HepG2 (cell line): ENCODE measurements at regions not wholly inside any gene's neighbourhood (a gene's known extent, or its start where the extent isn't known, plus 50 kb on each side); places are given as distances from the start of the nearest gene placed in this dataset.

Experiments used
- ATAC-seq: fragments of 200-7000 bp; cut with Tn5 transposase; 3 replicates; pipeline ENCODE4 v1.9.1; 2020; ENCODE audit warnings: mild to moderate bottlenecking, moderate library complexity
- BruUV-seq: library from RNA; stranded (reverse); fragments of 400-500 nt; replicated peaks from 2 replicates; lab custom pipeline; 2021; lab: Mats Ljungman, UMichigan
- CTCF ChIA-PET: fragments of 300-600 bp; formaldehyde crosslinking; extraction: SDS; loops from one replicate; lab custom pipeline; 2021; ENCODE audit warnings: low total read pairs, inconsistent platforms, low intra/inter-chr PET ratio; lab: Yijun Ruan, JAX
- POLR2A ChIA-PET: fragments of 350-600 bp; sonication (Branson Sonifier 250); formaldehyde crosslinking; loops from one replicate; lab custom pipeline; 2020; ENCODE audit warnings: antibody characterized with exemption, inconsistent platforms; lab: Yijun Ruan, JAX
- DNase-seq: peaks from one replicate; pipeline ENCODE4 v3.0.0-alpha.2; 2015; ENCODE audit warnings: low spot score
- FAIRE-seq: peaks from 3 replicates; lab custom pipeline; 2011; peaks lifted over from hg19 to GRCh38; lab: Jason Lieb, UNC
- H2AFZ ChIP-seq: one replicate; pipeline ENCODE4 v1.6.1; 2011; ENCODE audit warnings: low read length, inconsistent platforms
- H3K27ac ChIP-seq: fragments of 300-600 bp; 3 replicates; pipeline ENCODE4 v1.8.0; 2011; ENCODE audit warnings: mixed run types, mild to moderate bottlenecking, mixed read lengths, low read length, inconsistent platforms; ENCODE audit not compliant: insufficient read depth; ENCODE audit errors: extremely low read length
- H3K27me3 ChIP-seq, 2 experiments: fragments of 200-600 bp in 1 of 2; 2 replicates in 1 of 2; 3 replicates in 1 of 2; pipeline versions ENCODE4 v1.6.0 to v1.8.0; 2011; ENCODE audit warnings: low read length in 2 of 2, mild to moderate bottlenecking in 2 of 2, moderate library complexity in 2 of 2, inconsistent platforms in 1 of 2; ENCODE audit not compliant: insufficient read depth in 2 of 2, control insufficient read depth in 1 of 2
- H3K36me3 ChIP-seq, 2 experiments: fragments of 200-600 bp in 1 of 2; replicated peaks in 1 of 2; 2 replicates in 1 of 2; 3 replicates in 1 of 2; pipeline versions ENCODE4 v1.5.1 to v1.8.0; 2011; ENCODE audit warnings: low read length in 2 of 2, inconsistent platforms in 1 of 2; ENCODE audit not compliant: insufficient read depth in 2 of 2, control insufficient read depth in 1 of 2
- H3K4me1 ChIP-seq: 2 replicates; pipeline ENCODE4 v1.5.1; 2012; ENCODE audit warnings: low read length, inconsistent platforms; ENCODE audit not compliant: insufficient read depth
- H3K4me2 ChIP-seq: 2 replicates; pipeline ENCODE4 v1.6.0; 2011; ENCODE audit warnings: low read depth, low read length, inconsistent platforms
- H3K4me3 ChIP-seq, 3 experiments: fragments of 200-600 bp in 1 of 3; sonication (generic), shearing (Covaris generic) in 1 of 3; replicated peaks in 1 of 3; 2 replicates each; pipeline ENCODE4 v1.5.1; 2011 to 2016; ENCODE audit warnings: low read length in 3 of 3, inconsistent platforms in 2 of 3, low read depth in 2 of 3, mild to moderate bottlenecking in 2 of 3, control low read depth in 1 of 3, mixed read lengths in 1 of 3; ENCODE audit not compliant: insufficient read depth in 1 of 3
- H3K79me2 ChIP-seq: one replicate; pipeline ENCODE4 v1.6.1; 2011; ENCODE audit warnings: low read length, inconsistent platforms; ENCODE audit not compliant: insufficient read depth
- H3K9ac ChIP-seq: 2 replicates; pipeline ENCODE4 v1.6.0; 2011; ENCODE audit warnings: mild to moderate bottlenecking, low read depth, low read length, inconsistent platforms; ENCODE audit not compliant: insufficient read depth
- H3K9me3 ChIP-seq: 2 replicates; pipeline ENCODE4 v1.5.1; 2012; ENCODE audit warnings: mild to moderate bottlenecking, low read length
- H4K20me1 ChIP-seq: 2 replicates; pipeline ENCODE4 v1.6.0; 2011; ENCODE audit warnings: inconsistent platforms, mild to moderate bottlenecking, low read length, moderate library complexity; ENCODE audit not compliant: insufficient read depth
- CC2D1A ChIP-seq: sonication (generic); formaldehyde crosslinking; IDR thresholded peaks from 2 replicates; pipeline ENCODE4 v1.8.1; 2023; ENCODE audit warnings: mild to moderate bottlenecking, missing genetic modification reagents
- KLF13 ChIP-seq: sonication (generic); formaldehyde crosslinking; IDR thresholded peaks from 2 replicates; pipeline ENCODE4 v1.4.0; 2020; ENCODE audit warnings: mild to moderate bottlenecking, missing genetic modification reagents
- LCORL ChIP-seq, 2 experiments: fragments of 450-650 bp in 1 of 2; sonication (generic) in 1 of 2; formaldehyde crosslinking in 1 of 2; IDR thresholded peaks; 2 replicates each; pipeline versions ENCODE4 v1.5.0 to v1.6.1; 2017 to 2020; ENCODE audit warnings: antibody characterized with exemption in 1 of 2, missing genetic modification reagents in 1 of 2
- PPARG ChIP-seq: conservative IDR thresholded peaks from 2 replicates; pipeline ENCODE4 v1.6.1; 2016; ENCODE audit warnings: missing biosample characterization, missing genetic modification reagents
- SOX13 ChIP-seq, 3 experiments: fragments of 450-650 bp in 1 of 3; sonication (generic) in 1 of 3; formaldehyde crosslinking in 1 of 3; IDR thresholded peaks in 2 of 3; conservative IDR thresholded peaks in 1 of 3; 2 replicates each; pipeline versions ENCODE4 v1.5.0 to v1.6.1; 2016 to 2020; ENCODE audit warnings: antibody characterized with exemption in 1 of 3, mild to moderate bottlenecking in 1 of 3, missing compliant biosample characterization in 1 of 3, missing genetic modification reagents in 1 of 3, moderate library complexity in 1 of 3
- ZHX2 ChIP-seq, 2 experiments: sonication (generic) in 1 of 2; formaldehyde crosslinking in 1 of 2; IDR thresholded peaks; 2 replicates each; pipeline versions ENCODE4 v1.6.1 to v1.9.0; 2014 to 2022; ENCODE audit warnings: antibody characterized with exemption in 1 of 2, borderline replicate concordance in 1 of 2, inconsistent platforms in 1 of 2, low read depth in 1 of 2, missing genetic modification reagents in 1 of 2
- in situ Hi-C: cut with HindIII; loops from 2 replicates; pipeline ENCODE4 v1.10.0; 2017; ENCODE audit warnings: low pct_unique_long_range_greater_than_20kb; ENCODE audit not compliant: extremely low pct_ligation_motif_present
- intact Hi-C: fragments of 100-400 bp; cut with micrococcal nuclease; formaldehyde crosslinking; loops from one replicate; pipeline ENCODE4 v1.10.0; 2022; ENCODE audit not compliant: unreplicated experiment
- TF ChIP-seq, protein P1 (sequence below): sonication (generic); formaldehyde crosslinking; IDR thresholded peaks from 2 replicates; pipeline ENCODE4 v1.4.0; 2020; ENCODE audit warnings: mild to moderate bottlenecking, missing genetic modification reagents
- TF ChIP-seq, protein P2 (sequence below): sonication (generic); formaldehyde crosslinking; IDR thresholded peaks from 2 replicates; pipeline ENCODE4 v1.9.0; 2022; ENCODE audit warnings: missing genetic modification reagents, mild to moderate bottlenecking, borderline replicate concordance
- TF ChIP-seq, protein P3 (sequence below): sonication (generic); formaldehyde crosslinking; IDR thresholded peaks from 2 replicates; pipeline ENCODE4 v1.9.0; 2022; ENCODE audit warnings: low read depth, missing genetic modification reagents
- TF ChIP-seq, protein P4 (sequence below): sonication (generic); formaldehyde crosslinking; IDR thresholded peaks from 2 replicates; pipeline ENCODE4 v1.4.0; 2020; ENCODE audit warnings: low read depth, mild to moderate bottlenecking, missing genetic modification reagents

GRCh38 chr10:4532011-4532410, 294.0 kb upstream of the AKR1E2 start (continued):
- TF ChIP-seq, protein P1, sequence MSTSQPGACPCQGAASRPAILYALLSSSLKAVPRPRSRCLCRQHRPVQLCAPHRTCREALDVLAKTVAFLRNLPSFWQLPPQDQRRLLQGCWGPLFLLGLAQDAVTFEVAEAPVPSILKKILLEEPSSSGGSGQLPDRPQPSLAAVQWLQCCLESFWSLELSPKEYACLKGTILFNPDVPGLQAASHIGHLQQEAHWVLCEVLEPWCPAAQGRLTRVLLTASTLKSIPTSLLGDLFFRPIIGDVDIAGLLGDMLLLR (CRISPR knock-in tag), result no peak

GRCh38 chr10:4529266-4529665, 296.7 kb upstream of the AKR1E2 start:
- CTCF ChIA-PET, result no interaction called here
- FAIRE-seq (no peak), ATAC-seq (no peak), DNase-seq (no peak)
- Histone ChIP-seq H2AFZ (no peak overlapping the region), H3K36me3 (no peaks in the 10 kb centered on the region), H3K4me1 (no peaks in the 10 kb centered on the region), H3K27ac (no peak overlapping the region), H3K79me2 (no peaks in the 10 kb centered on the region), H3K4me3 (no peak overlapping the region), H3K9ac (no peak overlapping the region), H4K20me1 (no peaks in the 10 kb centered on the region), H3K27me3 (0 out of 5 replicates have a peak, but pooled peaks cover 0 to 2% of the 10 kb centered on the region in 2 experiments), H3K4me2 (no peak overlapping the region), H3K9me3 (no peaks in the 10 kb centered on the region)
- TF ChIP-seq, protein P2, sequence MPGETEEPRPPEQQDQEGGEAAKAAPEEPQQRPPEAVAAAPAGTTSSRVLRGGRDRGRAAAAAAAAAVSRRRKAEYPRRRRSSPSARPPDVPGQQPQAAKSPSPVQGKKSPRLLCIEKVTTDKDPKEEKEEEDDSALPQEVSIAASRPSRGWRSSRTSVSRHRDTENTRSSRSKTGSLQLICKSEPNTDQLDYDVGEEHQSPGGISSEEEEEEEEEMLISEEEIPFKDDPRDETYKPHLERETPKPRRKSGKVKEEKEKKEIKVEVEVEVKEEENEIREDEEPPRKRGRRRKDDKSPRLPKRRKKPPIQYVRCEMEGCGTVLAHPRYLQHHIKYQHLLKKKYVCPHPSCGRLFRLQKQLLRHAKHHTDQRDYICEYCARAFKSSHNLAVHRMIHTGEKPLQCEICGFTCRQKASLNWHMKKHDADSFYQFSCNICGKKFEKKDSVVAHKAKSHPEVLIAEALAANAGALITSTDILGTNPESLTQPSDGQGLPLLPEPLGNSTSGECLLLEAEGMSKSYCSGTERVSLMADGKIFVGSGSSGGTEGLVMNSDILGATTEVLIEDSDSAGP (CRISPR knock-in tag), result no peak
- TF ChIP-seq, protein P3, sequence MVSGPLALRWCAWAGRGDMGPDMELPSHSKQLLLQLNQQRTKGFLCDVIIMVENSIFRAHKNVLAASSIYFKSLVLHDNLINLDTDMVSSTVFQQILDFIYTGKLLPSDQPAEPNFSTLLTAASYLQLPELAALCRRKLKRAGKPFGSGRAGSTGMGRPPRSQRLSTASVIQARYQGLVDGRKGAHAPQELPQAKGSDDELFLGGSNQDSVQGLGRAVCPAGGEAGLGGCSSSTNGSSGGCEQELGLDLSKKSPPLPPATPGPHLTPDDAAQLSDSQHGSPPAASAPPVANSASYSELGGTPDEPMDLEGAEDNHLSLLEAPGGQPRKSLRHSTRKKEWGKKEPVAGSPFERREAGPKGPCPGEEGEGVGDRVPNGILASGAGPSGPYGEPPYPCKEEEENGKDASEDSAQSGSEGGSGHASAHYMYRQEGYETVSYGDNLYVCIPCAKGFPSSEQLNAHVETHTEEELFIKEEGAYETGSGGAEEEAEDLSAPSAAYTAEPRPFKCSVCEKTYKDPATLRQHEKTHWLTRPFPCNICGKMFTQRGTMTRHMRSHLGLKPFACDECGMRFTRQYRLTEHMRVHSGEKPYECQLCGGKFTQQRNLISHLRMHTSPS, result no peak
- no peak for TF ChIP-seq PPARG (CRISPR knock-in tag)
- TF ChIP-seq, protein P4, sequence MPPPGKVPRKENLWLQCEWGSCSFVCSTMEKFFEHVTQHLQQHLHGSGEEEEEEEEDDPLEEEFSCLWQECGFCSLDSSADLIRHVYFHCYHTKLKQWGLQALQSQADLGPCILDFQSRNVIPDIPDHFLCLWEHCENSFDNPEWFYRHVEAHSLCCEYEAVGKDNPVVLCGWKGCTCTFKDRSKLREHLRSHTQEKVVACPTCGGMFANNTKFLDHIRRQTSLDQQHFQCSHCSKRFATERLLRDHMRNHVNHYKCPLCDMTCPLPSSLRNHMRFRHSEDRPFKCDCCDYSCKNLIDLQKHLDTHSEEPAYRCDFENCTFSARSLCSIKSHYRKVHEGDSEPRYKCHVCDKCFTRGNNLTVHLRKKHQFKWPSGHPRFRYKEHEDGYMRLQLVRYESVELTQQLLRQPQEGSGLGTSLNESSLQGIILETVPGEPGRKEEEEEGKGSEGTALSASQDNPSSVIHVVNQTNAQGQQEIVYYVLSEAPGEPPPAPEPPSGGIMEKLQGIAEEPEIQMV (CRISPR knock-in tag), result no peak
- no peak for TF ChIP-seq CC2D1A (CRISPR knock-in tag)
- TF ChIP-seq ZHX2 (IDR thresholded peaks at IDR 0.05; ENCODE audit: low read depth), result no peak
- no peak for TF ChIP-seq ZHX2 (CRISPR knock-in tag; IDR thresholded peaks at IDR 0.05; ENCODE audit: borderline replicate concordance)
- no peak for TF ChIP-seq KLF13 (CRISPR knock-in tag)
- TF ChIP-seq SOX13 (IDR thresholded peaks at IDR 0.05), result no peak
- TF ChIP-seq SOX13 (CRISPR knock-in tag; conservative IDR thresholded peaks at IDR 0.05 in 1 of 2, IDR thresholded peaks at IDR 0.05 in 1 of 2), result no peak
- TF ChIP-seq LCORL (IDR thresholded peaks at IDR 0.05), result no peak
- no peak for TF ChIP-seq LCORL (CRISPR knock-in tag; IDR thresholded peaks at IDR 0.05)
- BruUV-seq, result no TSS peak
- in situ Hi-C loops, result no loop called here
- POLR2A ChIA-PET, result no interaction called here
- intact Hi-C loops, result no loop called here
